GM23248 (cell line): ENCODE measurements at regions not wholly inside any gene's neighbourhood (a gene's known extent, or its start where the extent isn't known, plus 50 kb on each side); places are given as distances from the start of the nearest gene placed in this dataset.

Source experiments
- DNase-seq: peaks from one replicate; pipeline ENCODE4 v3.0.0-alpha.2; 2015
- H2AFZ ChIP-seq: fragments of 200-600 bp; sonication (generic); 2 replicates; pipeline ENCODE4 v1.6.1; 2016; ENCODE audit warnings: antibody characterized with exemption
- H3F3A ChIP-seq: fragments of 200-600 bp; sonication (generic); 2 replicates; pipeline ENCODE4 v1.6.1; 2016; ENCODE audit warnings: mild to moderate bottlenecking, antibody characterized with exemption, mixed run types; ENCODE audit not compliant: insufficient read depth
- H3K27ac ChIP-seq: fragments of 200-600 bp; sonication (generic); 2 replicates; pipeline ENCODE4 v1.5.1; 2016; ENCODE audit warnings: mild to moderate bottlenecking
- H3K27me3 ChIP-seq: fragments of 200-600 bp; sonication (generic); replicated peaks from 2 replicates; pipeline ENCODE4 v1.6.1; 2016; ENCODE audit warnings: mild to moderate bottlenecking; ENCODE audit not compliant: insufficient read depth
- H3K36me3 ChIP-seq: fragments of 200-600 bp; sonication (generic); 2 replicates; pipeline ENCODE4 v1.6.1; 2016; ENCODE audit warnings: low read depth, mild to moderate bottlenecking
- H3K4me1 ChIP-seq: fragments of 200-600 bp; sonication (generic); 2 replicates; pipeline ENCODE4 v1.6.1; 2016; ENCODE audit warnings: mild to moderate bottlenecking; ENCODE audit not compliant: insufficient read depth
- H3K4me2 ChIP-seq: fragments of 200-600 bp; sonication (generic); one replicate; pipeline ENCODE4 v1.6.1; 2016; ENCODE audit warnings: mild to moderate bottlenecking; ENCODE audit not compliant: unreplicated experiment
- H3K4me3 ChIP-seq: fragments of 200-600 bp; sonication (generic); 2 replicates; pipeline ENCODE4 v1.5.1; 2016; ENCODE audit warnings: mild to moderate bottlenecking
- H3K79me2 ChIP-seq: fragments of 200-600 bp; sonication (generic); 2 replicates; pipeline ENCODE4 v1.6.1; 2016; ENCODE audit warnings: mild to moderate bottlenecking; ENCODE audit not compliant: insufficient read depth
- H3K9ac ChIP-seq: fragments of 200-600 bp; sonication (generic); 2 replicates; pipeline ENCODE4 v1.6.1; 2016; ENCODE audit warnings: mild to moderate bottlenecking
- H3K9me2 ChIP-seq: fragments of 200-600 bp; sonication (generic); 2 replicates; pipeline ENCODE4 v1.6.1; 2016; ENCODE audit warnings: mixed run types, mild to moderate bottlenecking, moderate library complexity; ENCODE audit not compliant: insufficient read depth
- H3K9me3 ChIP-seq: fragments of 200-600 bp; sonication (generic); one replicate; pipeline ENCODE4 v1.6.1; 2017; ENCODE audit warnings: low read depth
- H4K20me1 ChIP-seq: fragments of 200-600 bp; sonication (generic); 2 replicates; pipeline ENCODE4 v1.6.0; 2016; ENCODE audit not compliant: insufficient read depth
- EZH2 ChIP-seq: fragments of 200-600 bp; sonication (generic); IDR thresholded peaks from 2 replicates; pipeline ENCODE4 v1.6.1; 2018; ENCODE audit warnings: antibody characterized with exemption, mild to moderate bottlenecking; ENCODE audit not compliant: insufficient read depth, poor library complexity, severe bottlenecking
- EZH2phosphoT487 ChIP-seq: fragments of 200-600 bp; sonication (generic); IDR thresholded peaks from 2 replicates; pipeline ENCODE4 v1.6.1; 2018; ENCODE audit warnings: antibody characterized with exemption, moderate library complexity, mild to moderate bottlenecking, low read depth; ENCODE audit not compliant: insufficient read depth
- WGBS, 2 experiments: methylation state at CpG; one replicate each; pipeline ENCODE4 v1.1.6; 2015 to 2017; ENCODE audit warnings: low lambda C conversion rate in 2 of 2, low coverage in 1 of 2; ENCODE audit errors: missing lambda C conversion rate in 2 of 2; 5-methylcytosine and 5-hydroxymethylcytosine counted together
- in situ Hi-C: fragments of 300-500 bp; cut with MboI; formaldehyde crosslinking; loops from 2 replicates; pipeline ENCODE4 v1.15.0; 2020

GRCh38 chr18:73852789-73853549 lies 294.7 kb downstream of the FBXO15 start:
- Histone ChIP-seq H3K4me3 (no peak overlapping the region), H4K20me1 (no peaks in the 10 kb centered on the region), H3K79me2 (no peaks in the 10 kb centered on the region), H3K9me2 (no peaks in the 10 kb centered on the region), H3K27me3 (peaks cover 12% of the 10 kb centered on the region), H2AFZ (no peak overlapping the region), H3K36me3 (no peaks in the 10 kb centered on the region), H3F3A (peaks cover 17% of the 10 kb centered on the region; the same call in 1 of the 2 replicates), H3K9ac (no peak overlapping the region), H3K4me2 (no peak overlapping the region), H3K27ac (no peak overlapping the region), H3K9me3 (no peaks in the 10 kb centered on the region), H3K4me1 (peaks cover 11% of the 10 kb centered on the region)
- WGBS, 2 experiments = 50 to 60% methylated on average over 10 of the region's 10 CpGs
- no peak for TF ChIP-seq EZH2
- TF ChIP-seq EZH2phosphoT487 = no peak
- DNase-seq = no peak
- in situ Hi-C loops = loop anchor here (25.0 kb wide), 1 partner anchor 484 kb away; no protein-coding TSS in a partner anchor

DNA sequence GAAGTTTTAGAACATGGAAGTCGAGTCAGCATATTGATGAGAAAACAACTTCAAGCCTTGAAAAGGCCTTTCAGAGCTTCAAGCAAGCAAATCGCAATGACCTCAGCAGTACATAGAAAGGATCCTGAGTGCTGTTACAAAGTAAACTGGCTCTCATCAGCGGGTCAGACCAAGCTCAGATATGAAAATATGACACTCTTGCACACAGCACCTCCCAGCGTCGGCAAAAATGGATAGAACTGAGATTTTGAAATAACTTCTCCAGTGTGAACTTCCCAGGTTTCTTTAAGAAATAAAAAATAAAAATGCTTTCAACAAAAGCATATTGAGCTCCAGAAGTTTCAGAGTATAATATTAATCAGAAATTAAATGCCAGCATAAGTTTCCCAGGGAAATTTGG lies 296.9 kb downstream of the FBXO15 start:
- Histone ChIP-seq H3F3A (peaks cover 19% of the 10 kb centered on the region; the same call in 1 of the 2 replicates), H3K27me3 (peaks cover 12% of the 10 kb centered on the region), H3K9me3 (no peaks in the 10 kb centered on the region), H3K9ac (no peak overlapping the region), H3K4me3 (no peak overlapping the region), H3K9me2 (no peaks in the 10 kb centered on the region), H3K4me1 (peaks cover 11% of the 10 kb centered on the region), H2AFZ (no peak overlapping the region), H3K27ac (no peak overlapping the region), H3K79me2 (no peaks in the 10 kb centered on the region), H4K20me1 (no peaks in the 10 kb centered on the region), H3K36me3 (no peaks in the 10 kb centered on the region), H3K4me2 (no peak overlapping the region)
- TF ChIP-seq EZH2 (no peak), EZH2phosphoT487 (no peak)
- in situ Hi-C loops = loop anchor here (25.0 kb wide), 1 partner anchor 487 kb away; no protein-coding TSS in a partner anchor
- WGBS, 2 experiments = 81 to 88% methylated on average over 5 of the region's 5 CpGs
- DNase-seq = no peak

- Histone ChIP-seq H3K79me2 (no peaks in the 10 kb centered on the region), H2AFZ (no peak overlapping the region), H3K9me2 (no peaks in the 10 kb centered on the region), H3K27me3 (peaks cover 21% of the 10 kb centered on the region), H3K9me3 (no peaks in the 10 kb centered on the region), H3F3A (peaks cover 19% of the 10 kb centered on the region; the same call in 1 of the 2 replicates), H3K27ac (no peak overlapping the region), H3K4me1 (peaks cover 11% of the 10 kb centered on the region), H4K20me1 (no peaks in the 10 kb centered on the region), H3K4me3 (no peak overlapping the region), H3K9ac (no peak overlapping the region), H3K36me3 (no peaks in the 10 kb centered on the region), H3K4me2 (no peak overlapping the region)
- TF ChIP-seq EZH2 = no peak
- 0 out of 2 replicates have a peak, but pooled peaks have one; percentile 50 for TF ChIP-seq EZH2phosphoT487
- in situ Hi-C loops = no loop called here
- peak; percentile 71 for DNase-seq
Measured at GRCh38 chr18:73848656-73849055, 299.0 kb downstream of the FBXO15 start.

DNA sequence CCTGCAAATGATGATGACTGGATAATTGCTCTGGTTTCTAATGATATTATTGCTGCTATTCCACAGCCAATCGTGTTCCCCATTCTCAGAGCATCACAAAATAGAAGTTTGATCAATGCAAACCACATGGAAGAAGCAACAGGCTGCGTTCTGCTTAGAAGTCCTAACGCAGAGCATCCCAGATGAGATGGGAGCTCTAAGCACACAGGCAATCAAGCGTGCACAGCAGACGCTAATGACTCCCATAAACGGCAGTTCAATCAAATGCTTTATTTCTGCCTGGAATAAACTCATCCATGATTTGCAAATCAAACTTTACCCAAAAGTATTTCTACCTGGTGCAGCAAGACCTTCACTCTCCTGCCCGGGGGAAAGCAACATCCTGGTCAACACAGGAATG lies 304.2 kb downstream of the FBXO15 start:
- H3K4me3 ChIP-seq = no peak overlapping the region
- peaks cover 16% of the 10 kb centered on the region; the same call in 1 of the 2 replicates for H3K27me3 ChIP-seq
- no peaks in the 10 kb centered on the region for H4K20me1 ChIP-seq
- H3F3A ChIP-seq = peaks cover 8% of the 10 kb centered on the region; the same call in 1 of the 2 replicates
- H3K4me1 ChIP-seq = peaks cover 4% of the 10 kb centered on the region
- DNase-seq = no peak
- no peak overlapping the region for H3K9ac ChIP-seq
- in situ Hi-C loops = no loop called here
- H2AFZ ChIP-seq = no peak overlapping the region
- WGBS, 2 experiments = 16 to 19% methylated on average over 7 of the region's 7 CpGs
- no peak overlapping the region for H3K27ac ChIP-seq
- TF ChIP-seq EZH2phosphoT487 (no peak), EZH2 (no peak)
- no peaks in the 10 kb centered on the region for H3K9me2 ChIP-seq
- no peak overlapping the region for H3K4me2 ChIP-seq
- no peaks in the 10 kb centered on the region for H3K9me3 ChIP-seq
- H3K79me2 ChIP-seq = no peaks in the 10 kb centered on the region
- no peaks in the 10 kb centered on the region for H3K36me3 ChIP-seq
